Trophoblast cell (in vitro differentiated cells and primary cell): ENCODE measurements at regions not wholly inside any gene's neighbourhood (a gene's known extent, or its start where the extent isn't known, plus 50 kb on each side); places are given as distances from the start of the nearest gene placed in this dataset.

ENCODE experiments used
- DNase-seq, 2 donors: peaks; one replicate each; pipeline ENCODE4 v3.0.0-alpha.2; 2016
- H2AFZ ChIP-seq: 2 replicates; pipeline ENCODE4 v1.6.1; 2013; ENCODE audit warnings: low read length, moderate library complexity, mild to moderate bottlenecking; ENCODE audit not compliant: insufficient read depth, poor library complexity
- H2AK5ac ChIP-seq: 2 replicates; pipeline ENCODE4 v1.6.1; 2013; ENCODE audit warnings: mild to moderate bottlenecking, low read length
- H2BK120ac ChIP-seq: 2 replicates; pipeline ENCODE4 v1.6.1; 2013; ENCODE audit warnings: low read length, mild to moderate bottlenecking, moderate library complexity; ENCODE audit not compliant: insufficient read depth, poor library complexity
- H2BK12ac ChIP-seq: 2 replicates; pipeline ENCODE4 v1.6.1; 2013; ENCODE audit warnings: mild to moderate bottlenecking, low read length, moderate library complexity
- H2BK5ac ChIP-seq: 2 replicates; pipeline ENCODE4 v1.6.1; 2013; ENCODE audit warnings: low read length, low read depth, moderate library complexity, mild to moderate bottlenecking; ENCODE audit not compliant: poor library complexity
- H3K14ac ChIP-seq: 2 replicates; pipeline ENCODE4 v1.6.1; 2013; ENCODE audit warnings: mild to moderate bottlenecking, low read length
- H3K18ac ChIP-seq: 2 replicates; pipeline ENCODE4 v1.6.1; 2013; ENCODE audit warnings: mild to moderate bottlenecking, low read length
- H3K23ac ChIP-seq: 2 replicates; pipeline ENCODE4 v1.6.1; 2013; ENCODE audit warnings: low read length
- H3K27ac ChIP-seq: 2 replicates; pipeline ENCODE4 v1.5.1; 2013; ENCODE audit warnings: low read depth, mild to moderate bottlenecking, inconsistent platforms, low read length, moderate library complexity
- H3K27me3 ChIP-seq: 2 replicates; pipeline ENCODE4 v1.6.1; 2013; ENCODE audit warnings: inconsistent platforms, mild to moderate bottlenecking, low read length, moderate library complexity; ENCODE audit not compliant: insufficient read depth
- H3K36me3 ChIP-seq, 2 experiments: 1 replicate in 1 of 2; 2 replicates in 1 of 2; pipeline ENCODE4 v1.6.1; 2013; ENCODE audit warnings: low read length in 2 of 2, mild to moderate bottlenecking in 2 of 2, moderate library complexity in 1 of 2; ENCODE audit not compliant: insufficient read depth in 2 of 2, control insufficient read depth in 1 of 2
- H3K4ac ChIP-seq: 2 replicates; pipeline ENCODE4 v1.6.1; 2013; ENCODE audit warnings: low read depth, mild to moderate bottlenecking, low read length, moderate library complexity
- H3K4me1 ChIP-seq, 2 experiments: 1 replicate in 1 of 2; 2 replicates in 1 of 2; pipeline ENCODE4 v1.6.1; 2013; ENCODE audit warnings: low read length in 2 of 2, mild to moderate bottlenecking in 2 of 2, moderate library complexity in 1 of 2; ENCODE audit not compliant: insufficient read depth in 2 of 2, control insufficient read depth in 1 of 2
- H3K4me2 ChIP-seq: 2 replicates; pipeline ENCODE4 v1.6.1; 2013; ENCODE audit warnings: inconsistent platforms, mild to moderate bottlenecking, low read length, moderate library complexity
- H3K4me3 ChIP-seq: 2 replicates; pipeline ENCODE4 v1.5.1; 2013; ENCODE audit warnings: mild to moderate bottlenecking, low read depth, low read length, inconsistent platforms
- H3K79me1 ChIP-seq: one replicate; pipeline ENCODE4 v1.6.1; 2013; ENCODE audit warnings: low read length
- H3K79me2 ChIP-seq: 2 replicates; pipeline ENCODE4 v1.6.1; 2013; ENCODE audit warnings: low read length, mild to moderate bottlenecking; ENCODE audit not compliant: control insufficient read depth, insufficient read depth, poor library complexity
- H3K9ac ChIP-seq: 2 replicates; pipeline ENCODE4 v1.6.1; 2013; ENCODE audit warnings: mild to moderate bottlenecking, low read length
- H3K9me3 ChIP-seq: 2 replicates; pipeline ENCODE4 v1.6.1; 2013; ENCODE audit warnings: low read depth, mild to moderate bottlenecking, control low read depth, inconsistent platforms, low read length; ENCODE audit not compliant: insufficient read depth
- H4K12ac ChIP-seq: 2 replicates; pipeline ENCODE4 v1.6.1; 2013; ENCODE audit warnings: low read depth, mild to moderate bottlenecking, low read length, moderate library complexity
- H4K8ac ChIP-seq: 2 replicates; pipeline ENCODE4 v1.6.1; 2013; ENCODE audit warnings: low read depth, mild to moderate bottlenecking, low read length, moderate library complexity
- H4K91ac ChIP-seq: one replicate; pipeline ENCODE4 v1.6.1; 2013; ENCODE audit warnings: low read depth, mild to moderate bottlenecking, low read length, moderate library complexity
- WGBS: extraction: QIAGEN DNeasy Blood & Tissue Kit; methylation state at CpG from one replicate; pipeline ENCODE4 v1.1.7; 2013; ENCODE audit warnings: missing lambda C conversion rate; ENCODE audit not compliant: insufficient read length, insufficient coverage; ENCODE audit errors: extremely low coverage; 5-methylcytosine and 5-hydroxymethylcytosine counted together

GRCh38 chr16:51755039-51755501 is 604.0 kb upstream of the SALL1 start:
- Histone ChIP-seq H4K8ac (no peak overlapping the region), H3K79me2 (no peaks in the 10 kb centered on the region), H3K9me3 (peaks cover 1% of the 10 kb centered on the region), H4K91ac (no peak overlapping the region), H3K14ac (no peak overlapping the region), H3K4me3 (no peak overlapping the region), H3K23ac (no peak overlapping the region), H3K18ac (no peak overlapping the region), H3K4me1 (peaks cover 5 to 10% of the 10 kb centered on the region in 2 experiments), H3K4me2 (peak overlapping the region; percentile 18), H3K27ac (no peak overlapping the region), H3K79me1 (no peaks in the 10 kb centered on the region), H3K9ac (no peak overlapping the region), H4K12ac (no peak overlapping the region), H2AFZ (no peak overlapping the region), H2AK5ac (no peak overlapping the region), H3K27me3 (no peaks in the 10 kb centered on the region), H3K36me3 (no peaks in the 10 kb centered on the region), H2BK12ac (no peak overlapping the region), H2BK5ac (no peak overlapping the region), H2BK120ac (no peak overlapping the region), H3K4ac (no peak overlapping the region)
- no peak for DNase-seq
- no CpG with 5 or more reads among the region's 12 CpGs for WGBS

- Histone ChIP-seq H2AK5ac (no peak overlapping the region), H3K4me3 (no peak overlapping the region), H3K4ac (no peak overlapping the region), H3K27me3 (no peaks in the 10 kb centered on the region), H3K9me3 (peaks cover 1% of the 10 kb centered on the region), H2BK5ac (no peak overlapping the region), H3K23ac (no peak overlapping the region), H2AFZ (no peak overlapping the region), H4K91ac (no peak overlapping the region), H3K14ac (no peak overlapping the region), H3K79me2 (no peaks in the 10 kb centered on the region), H4K12ac (no peak overlapping the region), H4K8ac (no peak overlapping the region), H3K4me1 (peaks cover 5 to 10% of the 10 kb centered on the region in 2 experiments), H3K4me2 (no peak overlapping the region), H3K27ac (no peak overlapping the region), H3K9ac (no peak overlapping the region), H2BK120ac (no peak overlapping the region), H3K79me1 (no peaks in the 10 kb centered on the region), H3K18ac (no peak overlapping the region), H2BK12ac (no peak overlapping the region), H3K36me3 (no peaks in the 10 kb centered on the region)
- DNase-seq, result no peak
- no CpG with 5 or more reads among the region's 1 CpG for WGBS
These were observed 602.5 kb upstream of the SALL1 start for GRCh38 chr16:51753467-51754127.

- Histone ChIP-seq H3K18ac (no peak overlapping the region), H3K27me3 (no peaks in the 10 kb centered on the region), H4K8ac (no peak overlapping the region), H3K23ac (no peak overlapping the region), H3K4me3 (no peak overlapping the region), H2AFZ (no peak overlapping the region), H2BK120ac (no peak overlapping the region), H2BK12ac (no peak overlapping the region), H3K79me2 (no peaks in the 10 kb centered on the region), H3K27ac (no peak overlapping the region), H4K91ac (no peak overlapping the region), H3K79me1 (no peaks in the 10 kb centered on the region), H3K9me3 (peaks cover 1% of the 10 kb centered on the region), H3K36me3 (no peaks in the 10 kb centered on the region), H4K12ac (no peak overlapping the region), H2BK5ac (no peak overlapping the region), H3K4ac (no peak overlapping the region), H3K14ac (no peak overlapping the region), H2AK5ac (no peak overlapping the region), H3K9ac (no peak overlapping the region), H3K4me2 (no peak overlapping the region), H3K4me1 (peaks cover 5 to 10% of the 10 kb centered on the region in 2 experiments)
- no peak for DNase-seq
- WGBS, result no CpG with 5 or more reads among the region's 3 CpGs
These were observed 601.4 kb upstream of the SALL1 start for GRCh38 chr16:51752438-51752995.

- H3K9ac ChIP-seq, result no peak overlapping the region
- no peaks in the 10 kb centered on the region for H3K79me2 ChIP-seq
- H3K79me1 ChIP-seq, result no peaks in the 10 kb centered on the region
- WGBS, result no CpG with 5 or more reads among the region's 4 CpGs
- no peaks in the 10 kb centered on the region for H3K9me3 ChIP-seq
- no peak overlapping the region for H3K4me2 ChIP-seq
- no peaks in the 10 kb centered on the region for H3K4me1 ChIP-seq
- no peak overlapping the region for H2BK12ac ChIP-seq
- H3K4me3 ChIP-seq, result no peak overlapping the region
- no peak overlapping the region for H2BK120ac ChIP-seq
- H4K12ac ChIP-seq, result no peak overlapping the region
- no peak overlapping the region for H4K8ac ChIP-seq
- no peak overlapping the region for H3K14ac ChIP-seq
- H3K36me3 ChIP-seq, result no peaks in the 10 kb centered on the region
- no peak overlapping the region for H3K27ac ChIP-seq
- H3K27me3 ChIP-seq, result no peaks in the 10 kb centered on the region
- no peak overlapping the region for H2BK5ac ChIP-seq
- H2AK5ac ChIP-seq, result no peak overlapping the region
- no peak overlapping the region for H3K18ac ChIP-seq
- H3K4ac ChIP-seq, result no peak overlapping the region
- no peak overlapping the region for H2AFZ ChIP-seq
- no peak overlapping the region for H4K91ac ChIP-seq
- no peak for DNase-seq
- H3K23ac ChIP-seq, result no peak overlapping the region
These were observed 596.3 kb upstream of the SALL1 start for GRCh38 chr16:51747329-51747728.
